SK-N-SH treated with all-trans-retinoic acid at 6 μM for 48 hours (cell line): ENCODE measurements at regions not wholly inside any gene's neighbourhood (a gene's known extent, or its start where the extent isn't known, plus 50 kb on each side); places are given as distances from the start of the nearest gene placed in this dataset.

Experiments used
- ATAC-seq: fragments of 200-7000 bp; cut with Tn5 transposase; 3 replicates; pipeline ENCODE4 v1.9.1; 2020; ENCODE audit warnings: mild to moderate bottlenecking, moderate library complexity
- ARNTL ChIP-seq: fragments of 450-650 bp; formaldehyde crosslinking; IDR thresholded peaks from 2 replicates; pipeline ENCODE4 v1.5.0; 2020; ENCODE audit warnings: low read depth, mild to moderate bottlenecking, moderate library complexity, borderline replicate concordance
- BACH2 ChIP-seq: fragments of 250-450 bp; sonication (Bioruptor Pico); IDR thresholded peaks from 2 replicates; pipeline ENCODE4 v1.9.0; 2021; ENCODE audit warnings: mild to moderate bottlenecking, borderline replicate concordance
- CSDC2 ChIP-seq: fragments of 250-450 bp; sonication (Bioruptor Pico); IDR thresholded peaks from 2 replicates; pipeline ENCODE4 v1.5.0; 2020; ENCODE audit warnings: mild to moderate bottlenecking, moderate library complexity
- ESRRG ChIP-seq: fragments of 250-450 bp; sonication (Bioruptor Pico); IDR thresholded peaks from 2 replicates; pipeline ENCODE4 v1.6.1; 2021; ENCODE audit warnings: mild to moderate bottlenecking
- GLIS3 ChIP-seq: fragments of 250-450 bp; sonication (Bioruptor Pico); IDR thresholded peaks from 2 replicates; pipeline ENCODE4 v1.5.0; 2020; ENCODE audit warnings: mild to moderate bottlenecking, moderate library complexity
- ISL1 ChIP-seq: fragments of 250-450 bp; sonication (Bioruptor Pico); IDR thresholded peaks from 2 replicates; pipeline ENCODE4 v2.1.2; 2022; ENCODE audit warnings: mild to moderate bottlenecking, moderate library complexity
- RARB ChIP-seq: fragments of 250-450 bp; sonication (Bioruptor Pico); IDR thresholded peaks from 2 replicates; pipeline ENCODE4 v1.8.0; 2021; ENCODE audit warnings: mild to moderate bottlenecking, moderate library complexity
- SNAI2 ChIP-seq: fragments of 250-450 bp; sonication (Bioruptor Pico); IDR thresholded peaks from 2 replicates; pipeline ENCODE4 v1.5.0; 2020; ENCODE audit warnings: mild to moderate bottlenecking, moderate library complexity
- TCF4 ChIP-seq: fragments of 250-450 bp; sonication (Bioruptor Pico); IDR thresholded peaks from 2 replicates; pipeline ENCODE4 v1.8.0; 2021; ENCODE audit warnings: mild to moderate bottlenecking, moderate library complexity, borderline replicate concordance
- TOX ChIP-seq: fragments of 250-450 bp; sonication (Bioruptor Pico); IDR thresholded peaks from 2 replicates; pipeline ENCODE4 v1.8.0; 2021; ENCODE audit warnings: mild to moderate bottlenecking, moderate library complexity, borderline replicate concordance
- ZC3H10 ChIP-seq: fragments of 250-450 bp; sonication (Bioruptor Pico); IDR thresholded peaks from 2 replicates; pipeline ENCODE4 v1.5.1; 2021; ENCODE audit warnings: mild to moderate bottlenecking, moderate library complexity
- ZFP3 ChIP-seq: fragments of 250-450 bp; sonication (Bioruptor Pico); IDR thresholded peaks from 2 replicates; pipeline ENCODE4 v1.5.0; 2020; ENCODE audit warnings: mild to moderate bottlenecking, moderate library complexity
- ZFP30 ChIP-seq: fragments of 450-650 bp; formaldehyde crosslinking; IDR thresholded peaks from 2 replicates; pipeline ENCODE4 v1.5.0; 2022; ENCODE audit warnings: mild to moderate bottlenecking, moderate library complexity
- ZNF565 ChIP-seq: fragments of 450-650 bp; formaldehyde crosslinking; conservative IDR thresholded peaks from 2 replicates; pipeline ENCODE4 v1.5.0; 2020; ENCODE audit warnings: low read depth, mild to moderate bottlenecking, moderate library complexity
- ZNF70 ChIP-seq: fragments of 450-650 bp; formaldehyde crosslinking; IDR thresholded peaks from 2 replicates; pipeline ENCODE4 v1.5.0; 2020; ENCODE audit warnings: mild to moderate bottlenecking, moderate library complexity
- ZNF8 ChIP-seq: fragments of 450-650 bp; formaldehyde crosslinking; IDR thresholded peaks from 2 replicates; pipeline ENCODE4 v1.5.0; 2020; ENCODE audit warnings: mild to moderate bottlenecking, moderate library complexity
- TF ChIP-seq, protein P1 (sequence below): fragments of 250-450 bp; sonication (Bioruptor Pico); IDR thresholded peaks from 2 replicates; pipeline ENCODE4 v1.5.1; 2021; ENCODE audit warnings: mild to moderate bottlenecking, moderate library complexity
- TF ChIP-seq, protein P2 (sequence below): fragments of 250-450 bp; sonication (Bioruptor Pico); IDR thresholded peaks from 2 replicates; pipeline ENCODE4 v1.5.1; 2020; ENCODE audit warnings: low read depth, mild to moderate bottlenecking, moderate library complexity
- TF ChIP-seq, protein P3 (sequence below): fragments of 250-450 bp; sonication (Bioruptor Pico); IDR thresholded peaks from 2 replicates; pipeline ENCODE4 v1.8.0; 2020; ENCODE audit warnings: mild to moderate bottlenecking, moderate library complexity, borderline replicate concordance
- TF ChIP-seq, protein P4 (sequence below): fragments of 250-450 bp; sonication (Bioruptor Pico); IDR thresholded peaks from 2 replicates; pipeline ENCODE4 v1.8.0; 2021; ENCODE audit warnings: low read depth, mild to moderate bottlenecking, moderate library complexity, borderline replicate concordance

DNA sequence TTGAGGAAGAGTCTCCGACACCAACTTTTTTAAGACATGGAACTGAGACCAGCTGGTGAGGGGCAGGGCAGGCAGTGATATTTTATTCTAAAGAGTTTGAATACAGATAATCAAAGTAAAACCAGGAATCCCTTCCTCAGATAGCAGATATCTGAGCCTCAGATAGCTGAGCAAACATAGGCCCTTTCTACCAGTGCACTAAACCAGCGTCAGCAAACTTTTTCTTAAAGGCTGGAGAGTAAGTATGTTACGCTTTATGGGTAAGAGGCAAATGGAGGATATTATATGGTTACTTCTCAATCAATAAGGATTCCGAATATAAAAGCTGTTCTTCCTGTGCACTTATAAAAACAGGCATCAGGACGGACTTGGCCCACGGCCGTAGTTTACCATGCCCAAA is 73.9 kb downstream of the WNT5A start:
- no peak for ATAC-seq
- TF ChIP-seq, protein P1, sequence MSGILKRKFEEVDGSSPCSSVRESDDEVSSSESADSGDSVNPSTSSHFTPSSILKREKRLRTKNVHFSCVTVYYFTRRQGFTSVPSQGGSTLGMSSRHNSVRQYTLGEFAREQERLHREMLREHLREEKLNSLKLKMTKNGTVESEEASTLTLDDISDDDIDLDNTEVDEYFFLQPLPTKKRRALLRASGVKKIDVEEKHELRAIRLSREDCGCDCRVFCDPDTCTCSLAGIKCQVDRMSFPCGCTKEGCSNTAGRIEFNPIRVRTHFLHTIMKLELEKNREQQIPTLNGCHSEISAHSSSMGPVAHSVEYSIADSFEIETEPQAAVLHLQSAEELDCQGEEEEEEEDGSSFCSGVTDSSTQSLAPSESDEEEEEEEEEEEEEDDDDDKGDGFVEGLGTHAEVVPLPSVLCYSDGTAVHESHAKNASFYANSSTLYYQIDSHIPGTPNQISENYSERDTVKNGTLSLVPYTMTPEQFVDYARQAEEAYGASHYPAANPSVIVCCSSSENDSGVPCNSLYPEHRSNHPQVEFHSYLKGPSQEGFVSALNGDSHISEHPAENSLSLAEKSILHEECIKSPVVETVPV (CRISPR knock-in tag) = no peak
- TF ChIP-seq TOX (no peak), ZNF8 (no peak), ZNF565 (CRISPR knock-in tag) (no peak), ZFP3 (no peak), ESRRG (CRISPR knock-in tag) (no peak), SNAI2 (CRISPR knock-in tag) (no peak), CSDC2 (CRISPR knock-in tag) (no peak), ARNTL (CRISPR knock-in tag) (no peak)
- TF ChIP-seq, protein P2, sequence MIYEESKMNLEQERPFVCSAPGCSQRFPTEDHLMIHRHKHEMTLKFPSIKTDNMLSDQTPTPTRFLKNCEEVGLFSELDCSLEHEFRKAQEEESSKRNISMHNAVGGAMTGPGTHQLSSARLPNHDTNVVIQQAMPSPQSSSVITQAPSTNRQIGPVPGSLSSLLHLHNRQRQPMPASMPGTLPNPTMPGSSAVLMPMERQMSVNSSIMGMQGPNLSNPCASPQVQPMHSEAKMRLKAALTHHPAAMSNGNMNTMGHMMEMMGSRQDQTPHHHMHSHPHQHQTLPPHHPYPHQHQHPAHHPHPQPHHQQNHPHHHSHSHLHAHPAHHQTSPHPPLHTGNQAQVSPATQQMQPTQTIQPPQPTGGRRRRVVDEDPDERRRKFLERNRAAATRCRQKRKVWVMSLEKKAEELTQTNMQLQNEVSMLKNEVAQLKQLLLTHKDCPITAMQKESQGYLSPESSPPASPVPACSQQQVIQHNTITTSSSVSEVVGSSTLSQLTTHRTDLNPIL = no peak
- TF ChIP-seq, protein P3, sequence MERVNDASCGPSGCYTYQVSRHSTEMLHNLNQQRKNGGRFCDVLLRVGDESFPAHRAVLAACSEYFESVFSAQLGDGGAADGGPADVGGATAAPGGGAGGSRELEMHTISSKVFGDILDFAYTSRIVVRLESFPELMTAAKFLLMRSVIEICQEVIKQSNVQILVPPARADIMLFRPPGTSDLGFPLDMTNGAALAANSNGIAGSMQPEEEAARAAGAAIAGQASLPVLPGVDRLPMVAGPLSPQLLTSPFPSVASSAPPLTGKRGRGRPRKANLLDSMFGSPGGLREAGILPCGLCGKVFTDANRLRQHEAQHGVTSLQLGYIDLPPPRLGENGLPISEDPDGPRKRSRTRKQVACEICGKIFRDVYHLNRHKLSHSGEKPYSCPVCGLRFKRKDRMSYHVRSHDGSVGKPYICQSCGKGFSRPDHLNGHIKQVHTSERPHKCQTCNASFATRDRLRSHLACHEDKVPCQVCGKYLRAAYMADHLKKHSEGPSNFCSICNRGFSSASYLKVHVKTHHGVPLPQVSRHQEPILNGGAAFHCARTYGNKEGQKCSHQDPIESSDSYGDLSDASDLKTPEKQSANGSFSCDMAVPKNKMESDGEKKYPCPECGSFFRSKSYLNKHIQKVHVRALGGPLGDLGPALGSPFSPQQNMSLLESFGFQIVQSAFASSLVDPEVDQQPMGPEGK = no peak

DNA sequence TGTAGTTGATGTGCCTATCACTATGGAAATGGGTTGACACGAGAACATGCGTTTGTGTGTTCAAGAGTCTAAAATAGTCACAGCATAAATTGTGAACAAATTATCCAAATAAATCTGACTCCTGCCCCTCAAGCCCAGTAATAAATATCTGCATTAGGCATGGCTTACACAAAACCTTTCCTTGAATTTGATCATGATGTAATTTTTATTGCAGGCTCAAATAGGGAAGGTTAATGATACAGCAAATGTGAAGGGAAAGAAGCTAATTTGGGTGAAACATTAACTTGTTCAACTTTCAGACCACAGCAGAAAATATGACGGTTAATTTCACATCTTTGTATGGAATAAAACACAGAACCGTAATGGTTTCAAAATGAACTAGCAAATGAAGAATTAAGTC is 74.6 kb downstream of the WNT5A start:
- no peak for ATAC-seq
- TF ChIP-seq ZFP30 (CRISPR knock-in tag) (no peak), ZNF70 (CRISPR knock-in tag) (no peak), SNAI2 (CRISPR knock-in tag) (no peak), ZNF565 (CRISPR knock-in tag) (no peak), CSDC2 (CRISPR knock-in tag) (no peak), RARB (CRISPR knock-in tag) (no peak), ZFP3 (no peak), ARNTL (CRISPR knock-in tag) (no peak), ZC3H10 (CRISPR knock-in tag) (no peak), ZNF8 (no peak), GLIS3 (CRISPR knock-in tag) (no peak), ISL1 (CRISPR knock-in tag) (no peak), BACH2 (CRISPR knock-in tag) (no peak), TCF4 (CRISPR knock-in tag) (no peak)
- TF ChIP-seq, protein P2 = no peak
- TF ChIP-seq, protein P1 (CRISPR knock-in tag) = no peak
- TF ChIP-seq, protein P4, sequence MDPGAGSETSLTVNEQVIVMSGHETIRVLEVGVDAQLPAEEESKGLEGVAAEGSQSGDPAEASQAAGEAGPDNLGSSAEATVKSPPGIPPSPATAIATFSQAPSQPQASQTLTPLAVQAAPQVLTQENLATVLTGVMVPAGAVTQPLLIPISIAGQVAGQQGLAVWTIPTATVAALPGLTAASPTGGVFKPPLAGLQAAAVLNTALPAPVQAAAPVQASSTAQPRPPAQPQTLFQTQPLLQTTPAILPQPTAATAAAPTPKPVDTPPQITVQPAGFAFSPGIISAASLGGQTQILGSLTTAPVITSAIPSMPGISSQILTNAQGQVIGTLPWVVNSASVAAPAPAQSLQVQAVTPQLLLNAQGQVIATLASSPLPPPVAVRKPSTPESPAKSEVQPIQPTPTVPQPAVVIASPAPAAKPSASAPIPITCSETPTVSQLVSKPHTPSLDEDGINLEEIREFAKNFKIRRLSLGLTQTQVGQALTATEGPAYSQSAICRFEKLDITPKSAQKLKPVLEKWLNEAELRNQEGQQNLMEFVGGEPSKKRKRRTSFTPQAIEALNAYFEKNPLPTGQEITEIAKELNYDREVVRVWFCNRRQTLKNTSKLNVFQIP (CRISPR knock-in tag) = no peak
- TF ChIP-seq, protein P3 = no peak
